Mammary epithelial cell (primary cell): ENCODE measurements at regions not wholly inside any gene's neighbourhood (a gene's known extent, or its start where the extent isn't known, plus 50 kb on each side); places are given as distances from the start of the nearest gene placed in this dataset.

Experiments used
- CTCF ChIP-seq, 2 donors: IDR thresholded peaks in 1 of 2; conservative IDR thresholded peaks in 1 of 2; 2 replicates each; pipeline ENCODE4 v1.5.1; 2011 to 2012; ENCODE audit warnings: inconsistent platforms in 2 of 2, low read length in 2 of 2, mild to moderate bottlenecking in 2 of 2, control low read depth in 1 of 2, low read depth in 1 of 2; ENCODE audit not compliant: insufficient read depth in 1 of 2; ENCODE audit errors: extremely low read depth in 1 of 2
- EZH2 ChIP-seq: IDR thresholded peaks from 2 replicates; pipeline ENCODE4 v1.6.1; 2012; ENCODE audit warnings: low read length, inconsistent platforms, borderline replicate concordance

GRCh38 chr18:32530947-32531651 lies 60.4 kb upstream of the GAREM1 start:
- TF ChIP-seq CTCF (conservative IDR thresholded peaks at IDR 0.05 in 1 of 2, IDR thresholded peaks at IDR 0.05 in 1 of 2; ENCODE audit: extremely low read depth in 1 of 2, insufficient read depth in 1 of 2, low read depth in 1 of 2, low read length in 2 of 2) = no peak
- TF ChIP-seq EZH2 = no peak
